HepG2 (cell line): ENCODE measurements at regions not wholly inside any gene's neighbourhood (a gene's known extent, or its start where the extent isn't known, plus 50 kb on each side); places are given as distances from the start of the nearest gene placed in this dataset.

Experiments used
- ATAC-seq: fragments of 200-7000 bp; cut with Tn5 transposase; 3 replicates; pipeline ENCODE4 v1.9.1; 2020; ENCODE audit warnings: mild to moderate bottlenecking, moderate library complexity
- BruUV-seq: library from RNA; stranded (reverse); fragments of 400-500 nt; replicated peaks from 2 replicates; lab custom pipeline; 2021; lab: Mats Ljungman, UMichigan
- CTCF ChIA-PET: fragments of 300-600 bp; formaldehyde crosslinking; extraction: SDS; loops from one replicate; lab custom pipeline; 2021; ENCODE audit warnings: low total read pairs, inconsistent platforms, low intra/inter-chr PET ratio; lab: Yijun Ruan, JAX
- POLR2A ChIA-PET: fragments of 350-600 bp; sonication (Branson Sonifier 250); formaldehyde crosslinking; loops from one replicate; lab custom pipeline; 2020; ENCODE audit warnings: antibody characterized with exemption, inconsistent platforms; lab: Yijun Ruan, JAX
- DNase-seq: peaks from one replicate; pipeline ENCODE4 v3.0.0-alpha.2; 2015; ENCODE audit warnings: low spot score
- FAIRE-seq: peaks from 3 replicates; lab custom pipeline; 2011; peaks lifted over from hg19 to GRCh38; lab: Jason Lieb, UNC
- H2AFZ ChIP-seq: one replicate; pipeline ENCODE4 v1.6.1; 2011; ENCODE audit warnings: low read length, inconsistent platforms
- H3K27ac ChIP-seq: fragments of 300-600 bp; 3 replicates; pipeline ENCODE4 v1.8.0; 2011; ENCODE audit warnings: mixed run types, mild to moderate bottlenecking, mixed read lengths, low read length, inconsistent platforms; ENCODE audit not compliant: insufficient read depth; ENCODE audit errors: extremely low read length
- H3K27me3 ChIP-seq, 2 experiments: fragments of 200-600 bp in 1 of 2; 2 replicates in 1 of 2; 3 replicates in 1 of 2; pipeline versions ENCODE4 v1.6.0 to v1.8.0; 2011; ENCODE audit warnings: low read length in 2 of 2, mild to moderate bottlenecking in 2 of 2, moderate library complexity in 2 of 2, inconsistent platforms in 1 of 2; ENCODE audit not compliant: insufficient read depth in 2 of 2, control insufficient read depth in 1 of 2
- H3K36me3 ChIP-seq, 2 experiments: fragments of 200-600 bp in 1 of 2; replicated peaks in 1 of 2; 2 replicates in 1 of 2; 3 replicates in 1 of 2; pipeline versions ENCODE4 v1.5.1 to v1.8.0; 2011; ENCODE audit warnings: low read length in 2 of 2, inconsistent platforms in 1 of 2; ENCODE audit not compliant: insufficient read depth in 2 of 2, control insufficient read depth in 1 of 2
- H3K4me1 ChIP-seq: 2 replicates; pipeline ENCODE4 v1.5.1; 2012; ENCODE audit warnings: low read length, inconsistent platforms; ENCODE audit not compliant: insufficient read depth
- H3K4me2 ChIP-seq: 2 replicates; pipeline ENCODE4 v1.6.0; 2011; ENCODE audit warnings: low read depth, low read length, inconsistent platforms
- H3K4me3 ChIP-seq, 3 experiments: fragments of 200-600 bp in 1 of 3; sonication (generic), shearing (Covaris generic) in 1 of 3; replicated peaks in 1 of 3; 2 replicates each; pipeline ENCODE4 v1.5.1; 2011 to 2016; ENCODE audit warnings: low read length in 3 of 3, inconsistent platforms in 2 of 3, low read depth in 2 of 3, mild to moderate bottlenecking in 2 of 3, control low read depth in 1 of 3, mixed read lengths in 1 of 3; ENCODE audit not compliant: insufficient read depth in 1 of 3
- H3K79me2 ChIP-seq: one replicate; pipeline ENCODE4 v1.6.1; 2011; ENCODE audit warnings: low read length, inconsistent platforms; ENCODE audit not compliant: insufficient read depth
- H3K9ac ChIP-seq: 2 replicates; pipeline ENCODE4 v1.6.0; 2011; ENCODE audit warnings: mild to moderate bottlenecking, low read depth, low read length, inconsistent platforms; ENCODE audit not compliant: insufficient read depth
- H3K9me3 ChIP-seq: 2 replicates; pipeline ENCODE4 v1.5.1; 2012; ENCODE audit warnings: mild to moderate bottlenecking, low read length
- H4K20me1 ChIP-seq: 2 replicates; pipeline ENCODE4 v1.6.0; 2011; ENCODE audit warnings: inconsistent platforms, mild to moderate bottlenecking, low read length, moderate library complexity; ENCODE audit not compliant: insufficient read depth
- BCL6 ChIP-seq: IDR thresholded peaks from 2 replicates; pipeline ENCODE4 v1.6.1; 2016; ENCODE audit warnings: missing genetic modification reagents, missing compliant biosample characterization
- LCORL ChIP-seq, 2 experiments: fragments of 450-650 bp in 1 of 2; sonication (generic) in 1 of 2; formaldehyde crosslinking in 1 of 2; IDR thresholded peaks; 2 replicates each; pipeline versions ENCODE4 v1.5.0 to v1.6.1; 2017 to 2020; ENCODE audit warnings: antibody characterized with exemption in 1 of 2, missing genetic modification reagents in 1 of 2
- PAX8 ChIP-seq: sonication (generic); formaldehyde crosslinking; IDR thresholded peaks from 2 replicates; pipeline ENCODE4 v1.8.0; 2022; ENCODE audit warnings: mild to moderate bottlenecking, missing genetic modification reagents, borderline replicate concordance
- POGZ ChIP-seq: sonication (generic); formaldehyde crosslinking; IDR thresholded peaks from 2 replicates; pipeline ENCODE4 v1.4.0; 2020; ENCODE audit warnings: mild to moderate bottlenecking, missing genetic modification reagents
- STAG1 ChIP-seq: sonication (generic); formaldehyde crosslinking; IDR thresholded peaks from 2 replicates; pipeline ENCODE4 v1.4.0; 2020; ENCODE audit warnings: missing genetic modification reagents
- ZNF652 ChIP-seq: IDR thresholded peaks from 2 replicates; pipeline ENCODE4 v1.6.1; 2016; ENCODE audit warnings: low read depth, borderline replicate concordance
- WGBS: methylation state at CpG from one replicate; pipeline ENCODE4 v1.1.6; 2017; ENCODE audit warnings: low lambda C conversion rate; 5-methylcytosine and 5-hydroxymethylcytosine counted together
- in situ Hi-C: cut with HindIII; loops from 2 replicates; pipeline ENCODE4 v1.10.0; 2017; ENCODE audit warnings: low pct_unique_long_range_greater_than_20kb; ENCODE audit not compliant: extremely low pct_ligation_motif_present
- intact Hi-C: fragments of 100-400 bp; cut with micrococcal nuclease; formaldehyde crosslinking; loops from one replicate; pipeline ENCODE4 v1.10.0; 2022; ENCODE audit not compliant: unreplicated experiment
- TF ChIP-seq, protein P1 (sequence below): sonication (generic); formaldehyde crosslinking; IDR thresholded peaks from 2 replicates; pipeline ENCODE4 v1.4.0; 2020; ENCODE audit warnings: missing genetic modification reagents
- TF ChIP-seq, protein P2 (sequence below): IDR thresholded peaks from 2 replicates; pipeline ENCODE4 v1.6.1; 2012; ENCODE audit warnings: low read depth, low read length, improper control_type of control experiment
- TF ChIP-seq, protein P3 (sequence below): IDR thresholded peaks from 2 replicates; pipeline ENCODE4 v1.6.1; 2016
- TF ChIP-seq, protein P4 (sequence below): sonication (generic); formaldehyde crosslinking; IDR thresholded peaks from 2 replicates; pipeline ENCODE4 v1.4.0; 2020; ENCODE audit warnings: missing genetic modification reagents, mild to moderate bottlenecking, borderline replicate concordance

DNA sequence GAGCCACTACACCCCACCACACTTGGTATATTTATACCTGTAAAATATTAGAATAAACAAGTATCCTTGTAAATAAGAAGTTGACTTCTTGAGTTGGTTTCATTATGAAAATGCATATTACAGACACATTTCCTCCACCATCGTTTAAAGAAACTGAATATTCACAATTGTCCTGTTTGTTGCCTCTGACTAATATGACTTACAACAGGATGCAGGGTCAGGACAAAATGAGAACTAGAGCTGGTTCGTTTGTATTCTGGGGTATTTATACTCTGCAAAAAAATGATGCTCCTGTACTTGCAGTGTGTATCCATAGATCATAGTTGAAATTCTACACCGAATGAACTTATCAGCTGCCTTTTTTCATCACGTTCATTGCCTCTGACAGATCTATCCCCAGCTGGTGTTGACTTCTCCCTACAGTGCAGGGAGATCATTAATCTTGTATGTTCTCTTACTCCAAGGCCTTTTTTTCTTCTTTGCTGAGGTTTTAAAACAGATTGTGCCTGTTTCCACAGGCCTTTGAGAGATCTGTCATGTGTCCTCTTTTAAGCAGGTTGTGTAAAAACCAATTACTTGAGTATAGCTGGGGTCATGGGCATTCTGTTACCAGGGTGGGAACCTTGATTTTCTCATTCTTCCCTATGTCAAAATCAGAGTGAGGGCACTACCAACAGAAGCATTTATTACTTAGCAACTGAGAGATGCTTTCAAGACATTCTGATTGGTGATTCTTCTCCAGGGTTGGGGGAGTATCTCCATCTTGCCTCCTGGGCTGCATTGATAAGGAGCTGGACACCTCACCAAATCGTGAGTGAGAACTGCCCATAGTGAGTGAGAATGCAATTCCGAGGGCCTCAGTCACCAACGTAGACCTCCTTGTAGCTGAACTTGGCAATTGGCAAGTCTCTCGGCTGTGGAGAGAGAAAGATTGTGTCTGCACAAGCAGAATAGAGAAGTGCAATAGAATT lies 78.8 kb upstream of the CD83 start:
- no peak for DNase-seq
- POLR2A ChIA-PET: no interaction called here
- intact Hi-C loops (no loop called here), in situ Hi-C loops (no loop called here)
- no peak overlapping the region for H3K4me2 ChIP-seq
- no peaks in the 10 kb centered on the region for H3K36me3 ChIP-seq
- H3K79me2 ChIP-seq: no peaks in the 10 kb centered on the region
- no peaks in the 10 kb centered on the region for H3K4me1 ChIP-seq
- no peak overlapping the region for H3K4me3 ChIP-seq
- TF ChIP-seq ZNF652 (no peak), BCL6 (CRISPR knock-in tag) (no peak), PAX8 (CRISPR knock-in tag) (no peak), STAG1 (no peak), POGZ (CRISPR knock-in tag) (no peak), LCORL (IDR thresholded peaks at IDR 0.05) (no peak), LCORL (CRISPR knock-in tag; IDR thresholded peaks at IDR 0.05) (no peak)
- TF ChIP-seq, protein P1, sequence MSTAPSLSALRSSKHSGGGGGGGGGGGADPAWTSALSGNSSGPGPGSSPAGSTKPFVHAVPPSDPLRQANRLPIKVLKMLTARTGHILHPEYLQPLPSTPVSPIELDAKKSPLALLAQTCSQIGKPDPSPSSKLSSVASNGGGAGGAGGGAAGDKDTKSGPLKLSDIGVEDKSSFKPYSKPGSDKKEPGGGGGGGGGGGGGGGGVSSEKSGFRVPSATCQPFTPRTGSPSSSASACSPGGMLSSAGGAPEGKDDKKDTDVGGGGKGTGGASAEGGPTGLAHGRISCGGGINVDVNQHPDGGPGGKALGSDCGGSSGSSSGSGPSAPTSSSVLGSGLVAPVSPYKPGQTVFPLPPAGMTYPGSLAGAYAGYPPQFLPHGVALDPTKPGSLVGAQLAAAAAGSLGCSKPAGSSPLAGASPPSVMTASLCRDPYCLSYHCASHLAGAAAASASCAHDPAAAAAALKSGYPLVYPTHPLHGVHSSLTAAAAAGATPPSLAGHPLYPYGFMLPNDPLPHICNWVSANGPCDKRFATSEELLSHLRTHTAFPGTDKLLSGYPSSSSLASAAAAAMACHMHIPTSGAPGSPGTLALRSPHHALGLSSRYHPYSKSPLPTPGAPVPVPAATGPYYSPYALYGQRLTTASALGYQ (CRISPR knock-in tag): no peak
- TF ChIP-seq, protein P2, sequence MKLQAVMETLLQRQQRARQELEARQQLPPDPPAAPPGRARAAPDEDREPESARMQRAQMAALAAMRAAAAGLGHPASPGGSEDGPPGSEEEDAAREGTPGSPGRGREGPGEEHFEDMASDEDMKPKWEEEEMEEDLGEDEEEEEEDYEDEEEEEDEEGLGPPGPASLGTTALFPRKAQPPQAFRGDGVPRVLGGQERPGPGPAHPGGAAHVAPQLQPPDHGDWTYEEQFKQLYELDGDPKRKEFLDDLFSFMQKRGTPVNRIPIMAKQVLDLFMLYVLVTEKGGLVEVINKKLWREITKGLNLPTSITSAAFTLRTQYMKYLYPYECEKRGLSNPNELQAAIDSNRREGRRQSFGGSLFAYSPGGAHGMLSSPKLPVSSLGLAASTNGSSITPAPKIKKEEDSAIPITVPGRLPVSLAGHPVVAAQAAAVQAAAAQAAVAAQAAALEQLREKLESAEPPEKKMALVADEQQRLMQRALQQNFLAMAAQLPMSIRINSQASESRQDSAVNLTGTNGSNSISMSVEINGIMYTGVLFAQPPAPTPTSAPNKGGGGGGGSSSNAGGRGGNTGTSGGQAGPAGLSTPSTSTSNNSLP: no peak
- TF ChIP-seq, protein P3, sequence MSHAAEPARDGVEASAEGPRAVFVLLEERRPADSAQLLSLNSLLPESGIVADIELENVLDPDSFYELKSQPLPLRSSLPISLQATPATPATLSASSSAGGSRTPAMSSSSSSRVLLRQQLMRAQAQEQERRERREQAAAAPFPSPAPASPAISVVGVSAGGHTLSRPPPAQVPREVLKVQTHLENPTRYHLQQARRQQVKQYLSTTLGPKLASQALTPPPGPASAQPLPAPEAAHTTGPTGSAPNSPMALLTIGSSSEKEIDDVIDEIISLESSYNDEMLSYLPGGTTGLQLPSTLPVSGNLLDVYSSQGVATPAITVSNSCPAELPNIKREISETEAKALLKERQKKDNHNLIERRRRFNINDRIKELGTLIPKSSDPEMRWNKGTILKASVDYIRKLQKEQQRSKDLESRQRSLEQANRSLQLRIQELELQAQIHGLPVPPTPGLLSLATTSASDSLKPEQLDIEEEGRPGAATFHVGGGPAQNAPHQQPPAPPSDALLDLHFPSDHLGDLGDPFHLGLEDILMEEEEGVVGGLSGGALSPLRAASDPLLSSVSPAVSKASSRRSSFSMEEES: no peak
- TF ChIP-seq, protein P4, sequence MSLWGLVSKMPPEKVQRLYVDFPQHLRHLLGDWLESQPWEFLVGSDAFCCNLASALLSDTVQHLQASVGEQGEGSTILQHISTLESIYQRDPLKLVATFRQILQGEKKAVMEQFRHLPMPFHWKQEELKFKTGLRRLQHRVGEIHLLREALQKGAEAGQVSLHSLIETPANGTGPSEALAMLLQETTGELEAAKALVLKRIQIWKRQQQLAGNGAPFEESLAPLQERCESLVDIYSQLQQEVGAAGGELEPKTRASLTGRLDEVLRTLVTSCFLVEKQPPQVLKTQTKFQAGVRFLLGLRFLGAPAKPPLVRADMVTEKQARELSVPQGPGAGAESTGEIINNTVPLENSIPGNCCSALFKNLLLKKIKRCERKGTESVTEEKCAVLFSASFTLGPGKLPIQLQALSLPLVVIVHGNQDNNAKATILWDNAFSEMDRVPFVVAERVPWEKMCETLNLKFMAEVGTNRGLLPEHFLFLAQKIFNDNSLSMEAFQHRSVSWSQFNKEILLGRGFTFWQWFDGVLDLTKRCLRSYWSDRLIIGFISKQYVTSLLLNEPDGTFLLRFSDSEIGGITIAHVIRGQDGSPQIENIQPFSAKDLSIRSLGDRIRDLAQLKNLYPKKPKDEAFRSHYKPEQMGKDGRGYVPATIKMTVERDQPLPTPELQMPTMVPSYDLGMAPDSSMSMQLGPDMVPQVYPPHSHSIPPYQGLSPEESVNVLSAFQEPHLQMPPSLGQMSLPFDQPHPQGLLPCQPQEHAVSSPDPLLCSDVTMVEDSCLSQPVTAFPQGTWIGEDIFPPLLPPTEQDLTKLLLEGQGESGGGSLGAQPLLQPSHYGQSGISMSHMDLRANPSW: no peak
- CTCF ChIA-PET: no interaction called here
- H3K27ac ChIP-seq: no peak overlapping the region
- no peaks in the 10 kb centered on the region for H4K20me1 ChIP-seq
- BruUV-seq: no TSS peak
- no peak for FAIRE-seq
- no peak overlapping the region for H3K9ac ChIP-seq
- H2AFZ ChIP-seq: no peak overlapping the region
- WGBS: 2% methylated on average over 8 of the region's 8 CpGs
- H3K9me3 ChIP-seq: no peaks in the 10 kb centered on the region
- ATAC-seq: no peak
- peaks cover 0 to 32% of the 10 kb centered on the region in 2 experiments; a peak in 3 of 5 replicates for H3K27me3 ChIP-seq
